ENCODE measurements at regions not wholly inside any gene's neighbourhood (a gene's known extent, or its start where the extent isn't known, plus 50 kb on each side); places are given as distances from the start of the nearest gene placed in this dataset.

DNA sequence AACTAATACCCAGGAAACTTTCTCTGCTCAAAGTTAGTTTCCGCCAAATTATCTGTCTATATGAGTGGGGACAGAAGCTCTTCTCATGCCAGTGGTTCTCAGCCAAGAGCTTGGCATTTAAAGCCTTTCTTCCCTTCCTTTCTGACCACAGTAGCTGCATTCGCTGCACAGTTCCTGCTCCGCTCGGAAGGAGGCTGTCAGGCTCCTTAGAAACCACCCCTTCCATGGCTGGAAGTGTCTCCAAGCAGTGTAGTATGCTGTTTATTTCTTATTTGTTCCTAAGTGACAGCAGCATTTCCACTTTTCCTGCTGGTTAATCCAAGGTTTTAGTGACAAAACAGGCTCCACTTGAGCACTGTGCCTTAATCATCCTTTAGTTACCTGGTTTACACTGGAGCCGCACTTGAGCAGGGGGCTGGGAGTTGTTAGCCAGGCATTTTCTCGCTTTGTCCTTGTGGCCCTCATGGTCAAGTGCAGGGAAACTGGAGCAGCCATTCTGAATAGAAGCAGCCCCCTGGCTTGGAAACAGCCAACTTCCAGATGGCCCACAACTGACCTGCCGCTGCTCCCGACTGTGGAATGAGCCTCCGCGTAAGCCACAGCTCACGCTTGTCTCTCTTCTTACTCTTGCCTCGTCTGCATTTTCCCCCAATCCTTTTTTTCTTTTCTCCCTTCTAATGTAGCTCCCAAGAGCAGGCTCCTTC, 739.4 kb upstream of the TENM3 start:
- intact Hi-C loops (cut with DNase I): no loop called here
- ATAC-seq (ENCODE audit: poor library complexity): no peak
- DNase-seq: no peak

DNA sequence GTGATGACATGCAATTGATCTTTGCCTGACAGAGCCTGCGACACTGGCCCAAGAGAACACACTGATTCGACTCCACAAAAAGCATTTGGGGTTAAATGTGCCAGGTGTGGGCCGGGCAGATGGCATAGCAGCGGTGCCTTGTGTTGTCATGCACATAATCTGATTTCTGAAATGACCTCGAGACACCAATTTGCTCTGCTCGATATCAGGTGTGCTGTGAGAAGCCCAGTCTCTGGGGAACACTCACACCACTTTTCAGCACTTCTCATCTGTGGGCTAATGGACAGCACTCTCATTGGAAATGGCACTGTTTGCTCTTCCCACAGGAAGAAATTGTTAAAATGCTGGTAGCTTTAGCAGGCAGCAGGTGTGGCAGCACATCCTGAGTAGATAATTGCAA, 738.3 kb upstream of the TENM3 start:
- DNase-seq (no peak), ATAC-seq (ENCODE audit: poor library complexity) (no peak)
- intact Hi-C loops (cut with DNase I): no loop called here

DNA sequence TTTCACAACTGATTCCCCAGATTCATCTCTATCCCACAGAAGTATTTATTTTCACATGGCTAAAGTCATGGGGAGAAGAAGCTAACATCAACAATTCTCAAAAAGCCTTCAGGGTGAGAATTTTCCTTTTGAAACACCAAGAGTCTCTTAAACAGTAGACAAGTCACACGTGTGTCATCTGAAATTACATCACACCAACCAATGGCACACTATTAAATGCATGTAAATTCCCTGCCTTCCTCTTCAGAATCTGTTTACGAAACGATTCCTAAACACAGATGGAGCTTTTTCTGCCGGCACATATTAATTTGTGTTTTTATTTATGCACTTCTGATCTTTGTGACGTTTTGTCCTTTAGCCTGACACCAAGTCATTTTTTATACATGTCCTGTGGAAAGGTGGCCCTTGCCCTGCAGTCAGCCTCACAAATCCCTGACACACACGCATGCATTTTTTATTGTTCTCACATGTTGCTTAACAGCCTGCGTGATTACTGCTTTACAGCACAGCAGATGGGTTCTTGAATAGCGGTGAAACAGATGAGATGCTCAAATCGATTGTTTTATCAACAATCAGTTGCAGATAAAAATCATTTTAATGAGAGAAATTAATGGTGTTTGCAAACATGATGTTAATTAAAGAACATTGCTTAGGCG, 735.9 kb upstream of the TENM3 start:
- DNase-seq: no peak
- intact Hi-C loops (cut with DNase I): no loop called here
- no peak for ATAC-seq (ENCODE audit: poor library complexity)

DNA sequence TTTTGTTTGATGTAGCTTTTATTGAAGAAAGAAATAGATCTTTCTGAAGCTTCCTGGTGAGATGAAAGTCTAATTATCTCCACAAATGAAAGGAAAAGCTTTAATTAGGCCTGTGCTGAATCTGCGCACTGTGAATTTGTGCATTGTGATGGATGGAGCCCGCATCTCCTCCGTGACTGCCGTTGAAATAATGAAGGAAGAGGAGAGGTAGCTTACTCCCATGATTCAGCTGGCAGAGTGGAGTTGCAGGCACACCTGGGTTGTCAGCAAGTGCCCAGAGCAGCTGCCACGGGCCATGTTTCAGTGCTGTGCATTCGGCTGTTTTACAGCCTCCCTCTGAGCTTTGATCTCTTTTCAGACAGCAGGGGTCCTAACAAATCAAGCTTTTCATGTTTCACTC, 735.3 kb upstream of the TENM3 start:
- ATAC-seq (ENCODE audit: poor library complexity) (no peak), DNase-seq (no peak)
- intact Hi-C loops (cut with DNase I): no loop called here

DNA sequence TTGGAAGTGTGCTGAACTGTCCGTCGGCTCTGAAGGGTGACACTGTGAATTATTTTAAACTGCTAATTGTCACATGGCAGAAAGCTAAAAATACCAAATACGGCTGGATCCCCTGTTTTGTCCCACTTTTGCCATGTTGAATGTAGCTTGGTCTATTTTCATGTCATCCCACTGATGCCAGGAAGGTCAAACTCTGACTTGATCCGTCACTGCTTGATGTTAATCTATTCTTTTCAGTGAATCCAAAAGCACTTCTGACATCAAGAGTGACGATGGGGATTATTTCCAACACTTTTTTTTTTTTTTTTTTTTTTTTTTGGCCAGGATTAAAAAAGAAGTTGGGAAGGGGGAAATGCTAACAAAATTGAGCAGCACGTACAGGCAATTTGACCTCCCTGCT, 734.6 kb upstream of the TENM3 start:
- DNase-seq: no peak
- no peak for ATAC-seq (ENCODE audit: poor library complexity)
- intact Hi-C loops (cut with DNase I): no loop called here

DNA sequence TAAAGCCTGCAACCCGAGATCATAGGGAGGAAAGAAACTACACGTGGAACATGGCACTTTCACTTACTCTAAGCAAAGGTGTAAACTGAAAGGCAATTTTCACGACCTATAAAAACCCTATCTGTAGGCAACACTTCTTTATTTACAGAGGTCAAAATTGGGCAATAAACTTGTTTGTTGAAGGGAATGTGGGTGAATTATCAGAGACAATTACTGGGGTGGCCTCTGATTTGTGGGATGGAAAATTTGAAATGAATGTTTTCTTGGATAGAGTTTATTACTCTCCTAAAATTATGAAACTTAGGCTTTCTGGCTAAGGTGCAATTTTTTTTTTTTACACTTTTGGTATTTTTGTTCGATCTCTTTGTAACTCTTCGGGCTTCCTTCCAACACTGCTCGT, 734.1 kb upstream of the TENM3 start:
- ATAC-seq (ENCODE audit: poor library complexity) (no peak), DNase-seq (no peak)
- intact Hi-C loops (cut with DNase I): no loop called here

DNA sequence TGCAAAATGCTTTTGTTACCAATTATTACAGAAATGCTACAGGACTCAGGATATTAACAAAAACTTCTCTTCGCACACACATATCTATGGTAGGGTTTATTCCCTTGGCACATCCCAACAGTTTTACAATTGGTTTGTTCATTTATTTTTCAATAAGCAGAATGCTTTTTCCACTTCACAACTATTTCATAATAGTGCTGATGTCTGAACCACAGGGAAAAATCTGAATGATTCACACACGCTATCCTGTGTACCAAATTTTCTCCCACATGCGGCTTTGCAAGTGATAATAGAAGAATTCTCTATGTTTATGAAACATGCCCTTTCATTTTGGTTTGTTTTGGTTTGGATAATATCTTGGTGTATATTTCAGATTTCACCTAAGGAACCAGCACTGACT, 725.7 kb upstream of the TENM3 start:
- DNase-seq (no peak), ATAC-seq (ENCODE audit: poor library complexity) (no peak)
- intact Hi-C loops (cut with DNase I): no loop called here

DNA sequence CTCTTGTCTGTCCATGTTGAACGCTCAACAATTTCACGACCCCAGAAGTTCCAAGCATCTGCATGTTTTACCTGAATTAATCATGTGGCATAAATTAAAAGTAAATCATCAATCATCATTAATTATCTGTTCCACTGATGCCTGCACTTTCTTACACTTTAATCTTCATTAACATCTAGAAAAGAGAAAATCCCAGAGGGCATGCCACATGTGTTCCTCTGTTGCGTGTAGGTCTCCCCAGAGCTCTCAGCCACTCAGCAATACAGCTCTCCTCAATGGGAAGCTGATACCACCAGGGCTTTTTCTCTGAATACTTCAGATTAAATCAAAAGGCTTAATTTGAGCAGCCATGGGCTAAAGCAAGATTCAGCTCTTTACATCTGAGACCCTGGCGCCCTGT, 722.4 kb upstream of the TENM3 start:
- intact Hi-C loops (cut with DNase I): no loop called here
- ATAC-seq (ENCODE audit: poor library complexity) (no peak), DNase-seq (no peak)

DNA sequence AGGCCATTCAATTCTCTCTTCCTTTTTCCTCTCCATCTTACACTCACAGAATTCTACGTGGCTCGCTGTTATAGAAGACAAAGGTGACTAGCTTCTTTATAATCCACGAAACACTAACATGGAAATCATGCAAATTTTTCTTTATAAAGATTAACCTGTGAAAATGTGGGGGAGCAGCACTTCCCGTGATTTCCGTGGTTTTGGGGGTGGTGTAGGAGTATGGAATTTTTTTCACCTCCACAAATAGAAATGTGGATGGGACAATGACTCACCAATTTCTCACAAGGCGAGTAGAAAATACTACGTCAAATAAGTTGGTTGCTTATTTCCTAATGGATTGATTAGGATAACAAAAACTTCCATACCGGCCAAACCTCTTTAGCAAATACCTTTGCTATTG, 719.2 kb upstream of the TENM3 start:
- no peak for ATAC-seq (ENCODE audit: poor library complexity)
- intact Hi-C loops (cut with DNase I): no loop called here
- DNase-seq: no peak

DNA sequence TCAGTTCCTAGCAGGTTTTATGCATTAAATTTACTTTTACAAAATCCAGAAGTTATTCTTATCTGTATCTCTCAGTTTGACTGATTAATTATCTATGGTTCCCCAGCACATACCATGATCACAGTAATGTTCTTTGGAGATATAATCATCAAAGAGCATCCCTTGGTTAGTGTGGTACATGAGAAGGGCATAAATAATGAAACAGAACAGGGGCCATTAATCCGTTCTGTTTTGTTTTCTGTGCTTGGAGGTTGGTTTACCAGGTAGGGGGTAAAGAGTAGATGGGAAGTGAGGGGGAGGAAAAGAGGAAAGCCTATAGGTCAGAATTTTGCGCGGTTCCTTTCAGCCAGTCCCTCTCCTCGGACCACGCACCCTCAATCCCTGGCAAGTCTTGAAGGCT, 718.7 kb upstream of the TENM3 start:
- no peak for ATAC-seq (ENCODE audit: poor library complexity)
- intact Hi-C loops (cut with DNase I): no loop called here

DNA sequence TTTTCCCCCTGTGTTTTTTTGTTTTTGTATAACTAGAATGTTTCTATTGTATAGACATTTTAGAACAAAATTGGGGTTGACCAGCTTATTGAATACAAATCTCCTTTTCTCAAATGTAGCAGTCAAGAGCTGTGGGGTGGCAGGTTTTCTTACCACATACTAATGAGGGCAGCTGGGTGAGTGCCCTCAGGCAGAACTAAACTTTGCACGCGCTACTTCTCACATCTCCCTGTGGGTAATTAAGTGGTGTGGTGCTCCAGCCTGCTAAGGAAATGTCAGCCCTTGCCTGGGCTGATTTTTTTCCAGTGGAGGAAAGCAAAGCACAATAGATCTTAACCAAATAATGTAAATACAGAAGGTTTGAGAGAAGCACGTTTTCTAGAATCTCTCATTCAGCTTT, 717.6 kb upstream of the TENM3 start:
- DNase-seq: no peak
- no peak for ATAC-seq (ENCODE audit: poor library complexity)

More for the DNA sequence above, 718.7 kb upstream of the TENM3 start:
- no peak for DNase-seq

DNA sequence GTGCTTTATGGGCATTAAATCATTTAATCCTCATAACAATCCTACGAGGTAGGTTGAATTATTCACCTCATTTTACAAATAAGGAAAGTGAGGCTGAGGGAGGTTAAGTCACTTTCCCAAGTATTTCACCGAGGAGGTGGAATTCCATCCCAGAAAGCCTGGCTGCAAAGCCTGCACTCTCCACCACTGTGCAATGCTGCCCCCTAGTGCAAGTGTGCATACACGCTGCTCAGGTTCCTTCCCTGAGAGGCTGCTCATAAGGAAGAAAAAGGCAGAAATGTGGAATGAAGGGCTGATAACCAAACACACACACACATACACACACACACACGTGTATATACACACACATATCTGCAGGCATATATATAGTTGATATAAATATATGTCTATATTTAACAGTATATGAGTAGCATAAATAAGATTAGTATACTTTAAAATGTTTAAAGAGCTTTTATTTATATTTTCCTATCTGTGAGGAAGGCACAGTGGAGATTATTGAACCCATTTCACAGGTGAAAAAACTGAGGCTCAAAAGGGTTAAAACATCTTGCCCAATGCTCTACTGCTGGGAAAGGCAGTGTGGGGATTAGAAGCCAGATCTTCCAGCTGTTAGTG, 714.5 kb upstream of the TENM3 start:
- ATAC-seq (ENCODE audit: poor library complexity): peak; percentile 89
- intact Hi-C loops (cut with DNase I): loop anchor here (5.0 kb wide), 2 partner anchors 266 to 386 kb away; no protein-coding TSS in a partner anchor
- DNase-seq: peak; percentile 65

More for the DNA sequence above, 717.6 kb upstream of the TENM3 start:
- intact Hi-C loops (cut with DNase I): loop anchor here (5.0 kb wide), 2 partner anchors 263 to 383 kb away; no protein-coding TSS in a partner anchor

DNA sequence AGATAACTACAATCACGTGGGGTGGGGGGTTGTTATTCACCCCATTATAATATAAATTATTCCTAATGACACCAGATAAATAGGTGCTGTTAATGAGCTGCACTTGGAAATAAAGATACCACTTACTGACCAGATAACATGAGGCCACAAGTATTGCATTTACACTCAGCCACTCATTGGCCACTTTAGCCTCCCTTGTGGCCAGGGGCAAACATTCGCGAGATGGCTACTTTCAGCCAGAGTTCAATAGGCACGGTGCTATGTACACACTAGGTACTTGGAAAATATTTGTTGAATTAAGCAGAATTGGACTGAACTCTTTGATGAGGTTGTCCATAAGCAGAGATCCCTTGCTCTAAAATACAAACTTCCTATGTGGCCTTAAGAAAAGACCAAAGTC, 713.7 kb upstream of the TENM3 start:
- DNase-seq: no peak
- no peak for ATAC-seq (ENCODE audit: poor library complexity)
- intact Hi-C loops (cut with DNase I): loop anchor here (5.0 kb wide), 2 partner anchors 267 to 387 kb away; no protein-coding TSS in a partner anchor

DNA sequence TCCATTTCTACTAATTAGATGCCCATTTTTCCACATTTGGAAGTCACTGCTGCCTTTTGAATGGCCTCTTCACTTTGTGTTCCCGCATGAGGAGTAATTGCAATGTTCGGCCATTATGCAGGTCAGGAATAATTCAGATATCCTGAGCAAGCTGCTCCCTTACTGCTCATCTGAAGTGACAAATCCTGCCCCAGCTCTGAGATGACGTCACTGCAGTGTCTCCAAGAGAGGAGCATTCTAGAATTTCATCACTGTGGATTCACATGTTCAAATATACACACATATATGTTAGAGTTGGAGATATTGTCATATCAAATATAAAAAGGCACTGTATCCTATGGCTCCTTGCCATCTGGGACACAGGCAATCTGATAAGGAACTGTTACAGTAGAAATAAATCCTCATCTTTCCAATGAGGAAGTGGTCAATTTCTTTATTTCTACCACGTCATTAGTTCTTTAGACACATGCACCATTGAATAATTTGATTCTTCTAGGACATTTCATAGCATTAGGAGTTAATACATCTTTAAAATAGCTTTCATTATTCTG, 706.9 kb upstream of the TENM3 start:
- DNase-seq (no peak), ATAC-seq (ENCODE audit: poor library complexity) (no peak)
- intact Hi-C loops (cut with DNase I): no loop called here

DNA sequence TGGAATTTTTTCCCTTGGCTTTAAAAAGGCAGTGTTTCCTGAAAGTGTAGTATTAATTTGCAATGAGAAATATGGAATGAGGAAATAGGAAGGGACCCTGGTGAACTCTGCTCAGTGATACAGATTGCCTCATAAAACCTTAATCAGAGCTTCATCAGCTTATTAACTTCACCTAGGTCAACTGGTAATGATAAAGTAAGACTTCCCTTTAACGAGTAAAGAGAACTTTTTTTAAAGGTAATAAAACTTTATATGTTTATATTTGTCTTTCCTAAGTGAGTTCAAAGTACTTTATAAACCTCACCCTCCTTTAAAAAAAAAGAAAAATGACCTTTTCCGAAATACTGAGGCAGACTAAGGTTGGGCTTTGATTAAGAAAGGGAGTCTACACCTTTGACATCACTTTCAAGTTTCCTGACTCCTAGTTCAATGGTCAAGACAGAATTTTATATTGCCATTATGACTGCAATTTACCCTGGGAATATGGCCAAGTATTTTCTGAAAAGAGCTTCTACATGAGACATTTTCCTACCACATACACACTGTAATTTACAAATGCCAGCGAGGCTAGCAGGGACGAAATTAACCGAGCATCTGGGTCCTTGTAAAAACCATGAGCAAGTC, 706.3 kb upstream of the TENM3 start:
- DNase-seq: no peak
- intact Hi-C loops (cut with DNase I): no loop called here
- ATAC-seq (ENCODE audit: poor library complexity): no peak

DNA sequence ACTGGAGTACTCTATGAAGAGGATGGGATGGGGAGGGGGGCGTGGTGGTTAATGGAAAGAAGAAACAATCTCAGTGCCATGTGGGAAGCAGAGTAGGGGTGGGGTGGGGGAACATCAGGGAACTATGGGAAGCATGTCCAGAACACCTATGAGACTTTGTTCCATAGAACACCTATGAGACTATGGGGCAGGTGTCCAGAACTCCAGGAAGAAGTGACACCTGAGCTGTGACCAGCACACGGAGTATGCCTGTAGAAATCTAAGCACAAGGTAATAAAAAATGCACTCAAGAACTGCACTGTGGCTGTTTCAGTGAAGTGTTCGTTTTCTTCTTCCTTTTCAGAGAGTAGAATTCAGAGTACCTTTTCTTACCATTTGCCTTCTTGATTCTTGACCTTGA, 704.8 kb upstream of the TENM3 start:
- ATAC-seq (ENCODE audit: poor library complexity) (no peak), DNase-seq (no peak)
- intact Hi-C loops (cut with DNase I): no loop called here

DNA sequence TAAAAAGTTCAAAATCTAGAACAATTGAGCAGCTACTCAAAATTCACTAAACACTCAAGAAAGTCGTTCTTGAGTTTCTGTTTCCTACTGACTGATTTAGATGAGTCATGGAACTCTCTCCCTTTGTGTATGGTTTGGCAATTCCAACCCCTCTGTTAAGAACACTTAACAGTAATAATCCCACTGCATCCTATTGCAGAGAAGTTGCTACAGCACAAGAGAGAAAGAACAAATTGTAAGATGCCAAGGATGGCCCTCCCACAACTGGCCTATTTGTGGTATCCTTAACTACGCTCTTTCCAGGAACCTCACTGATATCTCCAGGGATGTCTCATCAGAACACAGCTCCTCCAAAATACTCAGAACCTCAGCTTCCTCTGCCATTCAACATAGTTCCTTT, 701.8 kb upstream of the TENM3 start:
- ATAC-seq (ENCODE audit: poor library complexity) (no peak), DNase-seq (no peak)
- intact Hi-C loops (cut with DNase I): no loop called here

DNA sequence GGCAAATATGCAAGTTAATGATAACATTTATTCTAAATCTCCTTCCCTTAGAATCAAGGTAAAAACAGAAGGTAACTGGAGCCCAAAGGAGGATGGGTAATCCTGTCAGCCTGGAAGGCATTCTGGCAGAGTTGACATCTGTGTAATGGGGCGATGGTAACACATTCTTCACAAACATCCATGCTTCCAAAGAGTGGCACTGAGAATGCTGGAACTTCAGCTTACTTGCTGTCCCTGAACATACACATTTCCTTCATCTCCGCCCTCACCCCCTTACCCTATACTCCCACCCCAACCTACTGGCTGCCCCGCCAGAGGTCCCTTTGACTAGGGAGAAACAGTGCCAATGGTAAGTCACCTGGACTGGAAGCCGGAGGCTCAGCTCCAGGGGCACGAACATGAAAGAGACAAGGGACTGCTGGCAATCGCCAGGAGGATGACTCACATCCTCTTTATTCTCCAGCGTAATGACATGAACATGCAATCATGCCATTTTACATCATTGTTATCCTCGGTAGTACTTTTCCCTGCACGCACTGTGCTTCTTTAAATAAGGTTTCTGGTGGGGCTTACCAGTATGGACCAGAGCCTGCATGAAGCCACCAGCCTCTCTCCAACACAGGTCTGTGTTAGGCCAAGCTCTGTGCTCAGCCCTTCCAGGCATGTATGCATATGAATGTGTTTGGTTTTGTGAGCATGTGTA, 694.2 kb upstream of the TENM3 start:
- DNase-seq (no peak), ATAC-seq (ENCODE audit: poor library complexity) (no peak)
- intact Hi-C loops (cut with DNase I): no loop called here

Measured in Right ventricle myocardium superior (tissue), 1 donor.